HG03095 (cell line): ENCODE measurements at regions not wholly inside any gene's neighbourhood (a gene's known extent, or its start where the extent isn't known, plus 50 kb on each side); places are given as distances from the start of the nearest gene placed in this dataset.
"Not testable (repeated sequence)": the region's sequence is repeated elsewhere in the genome, so short reads cannot be mapped to it uniquely, and the experiment has no call there.

Experiments used
- ATAC-seq: cut with Tn5 transposase; IDR thresholded peaks from one replicate; pipeline ENCODE4 v1.9.1; 2021; ENCODE audit warnings: moderate library complexity; ENCODE audit not compliant: unreplicated experiment

- ATAC-seq = no peak
Measured at GRCh38 chr9:22817181-22817580, 370.6 kb downstream of the DMRTA1 start.

GRCh38 chr9:22829236-22829635 lies 382.6 kb downstream of the DMRTA1 start:
- no peak for ATAC-seq

- ATAC-seq = no peak
Measured at GRCh38 chr9:22838266-22838665, 391.6 kb downstream of the DMRTA1 start.

- ATAC-seq = no peak
Measured at GRCh38 chr9:22840641-22841040, 394.0 kb downstream of the DMRTA1 start.

GRCh38 chr9:22845243-22845642 lies 398.6 kb downstream of the DMRTA1 start:
- ATAC-seq = not testable (repeated sequence)

- ATAC-seq = no peak
Measured at GRCh38 chr9:22855980-22856379, 409.4 kb downstream of the DMRTA1 start.

- ATAC-seq = no peak
Measured at GRCh38 chr9:22857316-22857715, 410.7 kb downstream of the DMRTA1 start.

- ATAC-seq = no peak
Measured at GRCh38 chr9:22863106-22863505, 416.5 kb downstream of the DMRTA1 start.

GRCh38 chr9:22863736-22864135 lies 417.1 kb downstream of the DMRTA1 start:
- no peak for ATAC-seq

- no peak for ATAC-seq
Measured at GRCh38 chr9:22893196-22893843, 446.7 kb downstream of the DMRTA1 start.

- ATAC-seq = no peak
Measured at GRCh38 chr9:22898591-22898990, 452.0 kb downstream of the DMRTA1 start.

- ATAC-seq = no peak
Measured at GRCh38 chr9:22911632-22912031, 465.0 kb downstream of the DMRTA1 start.

GRCh38 chr9:22913026-22913425 lies 466.4 kb downstream of the DMRTA1 start:
- no peak for ATAC-seq

GRCh38 chr9:22913518-22913917 lies 466.9 kb downstream of the DMRTA1 start:
- peak; percentile 49 for ATAC-seq

- ATAC-seq = no peak
Measured at GRCh38 chr9:22916148-22916547, 469.5 kb downstream of the DMRTA1 start.

- no peak for ATAC-seq
Measured at GRCh38 chr9:22919423-22919822, 472.8 kb downstream of the DMRTA1 start.

- no peak for ATAC-seq
Measured at GRCh38 chr9:22921742-22922141, 475.1 kb downstream of the DMRTA1 start.

GRCh38 chr9:22922222-22922621 lies 475.6 kb downstream of the DMRTA1 start:
- no peak for ATAC-seq

GRCh38 chr9:22954550-22954949 lies 507.9 kb downstream of the DMRTA1 start:
- no peak for ATAC-seq

- ATAC-seq = no peak
Measured at GRCh38 chr9:22954964-22955363, 508.3 kb downstream of the DMRTA1 start.

- no peak for ATAC-seq
Measured at GRCh38 chr9:22969350-22969979, 522.8 kb downstream of the DMRTA1 start.

- no peak for ATAC-seq
Measured at GRCh38 chr9:22970434-22970975, 523.9 kb downstream of the DMRTA1 start.

- no peak for ATAC-seq
Measured at GRCh38 chr9:22975951-22976350, 529.3 kb downstream of the DMRTA1 start.
